ENCODE measurements at regions not wholly inside any gene's neighbourhood (a gene's known extent, or its start where the extent isn't known, plus 50 kb on each side); places are given as distances from the start of the nearest gene placed in this dataset.

DNA sequence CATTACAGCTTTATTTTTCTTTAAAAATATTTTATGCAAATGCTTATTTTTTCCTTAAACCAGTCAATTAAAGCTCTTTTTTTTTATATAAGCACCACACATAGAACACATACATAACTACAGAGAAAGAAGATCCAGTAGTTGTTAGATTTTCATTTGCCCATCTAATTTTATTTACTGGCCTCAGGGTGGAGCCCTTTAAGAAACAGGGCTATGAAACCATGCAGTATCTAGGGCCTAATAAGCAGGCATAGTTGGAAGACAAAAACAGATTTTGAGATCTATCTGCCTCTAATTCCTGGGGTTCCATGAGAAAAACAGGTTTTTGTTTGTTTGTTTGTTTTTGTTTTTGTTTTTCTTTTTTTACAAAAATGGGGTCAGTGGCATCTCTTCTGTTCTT lies 120.6 kb downstream of the BCHE start:
- H3K4me3 ChIP-seq (ENCODE audit: low read depth, poor library complexity, severe bottlenecking): no peak overlapping the region
- intact Hi-C loops (cut with DNase I; ENCODE audit: low total_unique reads): no loop called here
- DNase-seq (ENCODE audit: low spot score in 2 of 2): no peak
- TF ChIP-seq, protein P1, sequence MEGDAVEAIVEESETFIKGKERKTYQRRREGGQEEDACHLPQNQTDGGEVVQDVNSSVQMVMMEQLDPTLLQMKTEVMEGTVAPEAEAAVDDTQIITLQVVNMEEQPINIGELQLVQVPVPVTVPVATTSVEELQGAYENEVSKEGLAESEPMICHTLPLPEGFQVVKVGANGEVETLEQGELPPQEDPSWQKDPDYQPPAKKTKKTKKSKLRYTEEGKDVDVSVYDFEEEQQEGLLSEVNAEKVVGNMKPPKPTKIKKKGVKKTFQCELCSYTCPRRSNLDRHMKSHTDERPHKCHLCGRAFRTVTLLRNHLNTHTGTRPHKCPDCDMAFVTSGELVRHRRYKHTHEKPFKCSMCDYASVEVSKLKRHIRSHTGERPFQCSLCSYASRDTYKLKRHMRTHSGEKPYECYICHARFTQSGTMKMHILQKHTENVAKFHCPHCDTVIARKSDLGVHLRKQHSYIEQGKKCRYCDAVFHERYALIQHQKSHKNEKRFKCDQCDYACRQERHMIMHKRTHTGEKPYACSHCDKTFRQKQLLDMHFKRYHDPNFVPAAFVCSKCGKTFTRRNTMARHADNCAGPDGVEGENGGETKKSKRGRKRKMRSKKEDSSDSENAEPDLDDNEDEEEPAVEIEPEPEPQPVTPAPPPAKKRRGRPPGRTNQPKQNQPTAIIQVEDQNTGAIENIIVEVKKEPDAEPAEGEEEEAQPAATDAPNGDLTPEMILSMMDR (IDR thresholded peaks at IDR 0.05): no peak
- no peak for TF ChIP-seq POLR2A (IDR thresholded peaks at IDR 0.05)

DNA sequence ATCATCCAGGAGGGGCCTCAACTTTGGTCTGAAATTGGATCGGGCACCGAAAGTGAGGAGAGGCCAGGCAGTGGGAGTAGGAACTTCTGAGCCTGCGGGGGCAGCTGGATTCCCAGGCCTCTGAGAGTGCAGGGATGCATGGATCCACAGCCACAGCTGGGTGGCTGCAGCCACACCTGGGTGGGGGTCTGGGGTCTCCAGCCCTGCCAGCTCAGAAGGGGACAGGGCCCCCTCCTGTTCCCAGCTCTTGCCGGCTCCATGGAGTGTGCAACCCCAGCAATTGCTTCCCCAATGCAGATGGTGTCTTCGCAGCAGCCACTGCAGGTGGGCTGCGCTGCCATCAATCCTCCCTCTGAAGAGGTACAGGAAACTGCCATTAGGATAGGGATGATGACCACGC lies 123.7 kb downstream of the BCHE start:
- no peak for DNase-seq (ENCODE audit: low spot score in 2 of 2)
- 91 to 98% methylated on average over 4 to 5 of the region's 7 CpGs for WGBS, 2 donors
- TF ChIP-seq, protein P1 (IDR thresholded peaks at IDR 0.05): no peak
- no peak for TF ChIP-seq POLR2A (IDR thresholded peaks at IDR 0.05)
- intact Hi-C loops (cut with DNase I; ENCODE audit: low total_unique reads): no loop called here
- no peak overlapping the region for H3K4me3 ChIP-seq (ENCODE audit: low read depth, poor library complexity, severe bottlenecking)

DNA sequence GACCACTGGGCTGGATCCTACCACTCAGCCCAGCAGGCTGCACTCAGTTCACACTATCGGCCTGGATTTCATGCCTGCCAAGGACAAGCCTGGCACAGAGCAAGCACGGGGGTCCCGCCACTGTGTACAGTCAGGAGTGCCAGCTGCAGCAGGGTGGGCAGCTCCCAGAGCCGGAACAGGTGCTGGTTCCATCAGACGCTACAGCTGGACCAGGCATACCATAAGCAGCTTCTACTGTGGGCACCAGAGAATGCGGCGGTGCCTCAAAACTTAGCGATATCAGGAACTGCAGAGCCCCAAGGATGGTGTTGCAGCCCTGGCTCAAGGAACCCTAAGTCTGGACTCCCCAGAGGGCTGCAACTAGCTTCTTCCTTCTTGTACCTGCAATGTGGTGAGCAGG lies 124.8 kb downstream of the BCHE start:
- intact Hi-C loops (cut with DNase I; ENCODE audit: low total_unique reads): no loop called here
- WGBS, 2 donors: 94 to 95% methylated on average over 5 to 8 of the region's 8 CpGs
- TF ChIP-seq, protein P1 (IDR thresholded peaks at IDR 0.05): no peak
- no peak for TF ChIP-seq POLR2A (IDR thresholded peaks at IDR 0.05)
- H3K4me3 ChIP-seq (ENCODE audit: low read depth, poor library complexity, severe bottlenecking): no peak overlapping the region
- no peak for DNase-seq (ENCODE audit: low spot score in 2 of 2)

DNA sequence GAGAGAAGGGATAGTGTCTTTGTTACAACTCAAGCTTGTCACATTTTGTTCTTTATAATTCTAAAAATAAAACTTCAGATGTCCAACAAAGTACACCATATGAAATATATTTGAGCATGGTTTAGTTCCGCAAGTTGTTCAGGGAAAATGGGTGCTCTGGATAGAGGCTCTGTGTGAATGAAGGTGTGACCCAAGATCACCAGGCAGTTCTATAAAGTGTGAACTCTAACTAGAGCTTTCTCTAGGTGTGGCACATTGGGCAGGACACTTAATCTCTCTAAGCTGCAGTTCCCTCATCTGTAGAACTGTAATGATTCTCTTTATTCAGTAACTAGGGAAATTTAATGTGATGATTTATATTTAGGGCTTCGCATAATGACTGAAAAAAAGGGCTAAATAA lies 139.3 kb downstream of the BCHE start:
- intact Hi-C loops (cut with DNase I; ENCODE audit: low total_unique reads): no loop called here
- TF ChIP-seq, protein P1 (IDR thresholded peaks at IDR 0.05): no peak
- no peak for TF ChIP-seq POLR2A (IDR thresholded peaks at IDR 0.05)
- WGBS, 2 donors: 91 to 92% methylated on average over 2 of the region's 2 CpGs

DNA sequence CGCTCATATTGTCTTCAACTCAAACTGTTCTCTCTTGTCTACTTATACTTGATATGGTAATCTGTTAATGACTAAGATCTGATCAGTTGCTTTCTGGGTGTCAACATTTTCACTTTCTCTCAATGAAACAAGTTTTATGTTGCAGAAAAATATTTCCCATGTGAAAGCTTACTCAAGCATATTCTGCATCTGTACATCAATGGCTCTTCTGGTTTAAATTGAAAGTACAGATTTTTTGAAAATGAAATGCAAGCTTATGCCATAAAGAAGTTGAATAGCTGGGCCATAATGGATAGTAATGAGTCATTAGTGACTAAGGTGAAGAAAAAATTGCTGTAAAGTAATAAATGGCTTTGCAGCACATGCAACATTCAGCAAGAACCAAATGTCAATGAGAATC lies 140.7 kb downstream of the BCHE start:
- no peak for TF ChIP-seq POLR2A (IDR thresholded peaks at IDR 0.05)
- TF ChIP-seq, protein P1 (IDR thresholded peaks at IDR 0.05): no peak
- no peak for DNase-seq (ENCODE audit: low spot score in 2 of 2)
- intact Hi-C loops (cut with DNase I; ENCODE audit: low total_unique reads): no loop called here
- 83 to 91% methylated on average over 1 of the region's 1 CpG for WGBS, 2 donors
- no peak overlapping the region for H3K4me3 ChIP-seq (ENCODE audit: low read depth, poor library complexity, severe bottlenecking)

More for the DNA sequence above, 139.3 kb downstream of the BCHE start:
- no peak for DNase-seq (ENCODE audit: low spot score in 2 of 2)
- no peak overlapping the region for H3K4me3 ChIP-seq (ENCODE audit: low read depth, poor library complexity, severe bottlenecking)

DNA sequence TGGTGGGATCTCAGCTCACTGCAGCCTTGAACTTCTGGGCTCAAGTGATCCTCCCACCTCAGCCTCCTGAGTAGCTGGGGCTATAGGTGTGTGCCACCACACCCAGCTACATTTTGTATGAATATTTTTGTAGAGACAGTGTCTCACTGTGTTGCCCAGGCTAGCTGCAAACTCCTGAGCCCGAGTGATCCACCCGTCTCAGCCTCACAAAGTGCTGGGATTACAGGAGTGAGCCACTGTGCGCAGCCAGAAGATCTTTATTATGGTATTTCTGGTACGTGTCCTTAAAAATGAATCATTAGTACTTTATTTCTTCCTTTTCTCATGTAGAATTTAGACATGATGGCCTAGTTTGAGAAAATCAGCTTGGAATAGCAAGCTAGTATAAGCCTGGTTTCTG lies 153.3 kb downstream of the BCHE start:
- intact Hi-C loops (cut with DNase I; ENCODE audit: low total_unique reads): no loop called here
- no peak for DNase-seq (ENCODE audit: low spot score in 2 of 2)
- TF ChIP-seq, protein P1 (IDR thresholded peaks at IDR 0.05): no peak
- TF ChIP-seq POLR2A (IDR thresholded peaks at IDR 0.05): no peak
- 86% methylated on average over 4 of the region's 4 CpGs for WGBS, 2 donors
- no peak overlapping the region for H3K4me3 ChIP-seq (ENCODE audit: low read depth, poor library complexity, severe bottlenecking)

Data from lower leg skin (tissue), 4 donors.